Liver (tissue), 8 donors: ENCODE measurements at regions not wholly inside any gene's neighbourhood (a gene's known extent, or its start where the extent isn't known, plus 50 kb on each side); places are given as distances from the start of the nearest gene placed in this dataset.

Source experiments
- DNase-seq: peaks from one replicate; pipeline ENCODE4 v3.0.0-alpha.2; 2017; ENCODE audit warnings: low spot score
- H3K27ac ChIP-seq, 2 donors: one replicate each; pipeline ENCODE4 v1.7.0; 2013; ENCODE audit warnings: inconsistent platforms in 2 of 2, low read length in 2 of 2, control low read depth in 1 of 2, low read depth in 1 of 2, mild to moderate bottlenecking in 1 of 2
- H3K27me3 ChIP-seq, 4 donors: one replicate each; pipeline versions ENCODE4 v1.6.1 to v1.7.0; 2013; ENCODE audit warnings: low read length in 3 of 4, inconsistent platforms in 1 of 4, mild to moderate bottlenecking in 1 of 4, moderate library complexity in 1 of 4; ENCODE audit not compliant: control insufficient read depth in 4 of 4, insufficient read depth in 4 of 4
- H3K36me3 ChIP-seq, 4 donors: one replicate each; pipeline versions ENCODE4 v1.6.1 to v1.7.0; 2013; ENCODE audit warnings: low read length in 3 of 4, mild to moderate bottlenecking in 3 of 4, low read depth in 1 of 4, moderate library complexity in 1 of 4; ENCODE audit not compliant: control insufficient read depth in 4 of 4, insufficient read depth in 3 of 4
- H3K4me1 ChIP-seq, 4 donors: one replicate each; pipeline versions ENCODE4 v1.6.1 to v1.7.0; 2013; ENCODE audit warnings: low read length in 3 of 4, mild to moderate bottlenecking in 3 of 4, moderate library complexity in 1 of 4; ENCODE audit not compliant: control insufficient read depth in 4 of 4, insufficient read depth in 4 of 4
- H3K4me3 ChIP-seq, 3 donors: one replicate each; pipeline versions ENCODE4 v1.6.1 to v1.7.0; 2013; ENCODE audit warnings: low read length in 3 of 3, control low read depth in 1 of 3, low read depth in 1 of 3, mild to moderate bottlenecking in 1 of 3
- H3K9ac ChIP-seq, 2 donors: one replicate each; pipeline ENCODE4 v1.7.0; 2013; ENCODE audit warnings: low read length in 2 of 2, mild to moderate bottlenecking in 2 of 2, moderate library complexity in 2 of 2, control low read depth in 1 of 2, low read depth in 1 of 2
- H3K9me3 ChIP-seq, 4 donors: one replicate each; pipeline versions ENCODE4 v1.6.1 to v1.7.0; 2013; ENCODE audit warnings: low read length in 3 of 4; ENCODE audit not compliant: control insufficient read depth in 4 of 4
- ATF3 ChIP-seq: IDR thresholded peaks from 2 replicates; pipeline ENCODE4 v1.6.1; 2016; ENCODE audit warnings: antibody characterized with exemption
- CTCF ChIP-seq: fragments of 150-350 bp; IDR thresholded peaks from 2 replicates; pipeline ENCODE4 v1.5.1; 2017; ENCODE audit warnings: improper control_type of control experiment, low read depth, low read length; ENCODE audit not compliant: missing input control
- EGR1 ChIP-seq, 2 donors: IDR thresholded peaks; 2 replicates each; pipeline ENCODE4 v1.6.1; 2016 to 2018; ENCODE audit warnings: antibody characterized with exemption in 2 of 2, low read depth in 2 of 2
- FOXA1 ChIP-seq: IDR thresholded peaks from 2 replicates; pipeline ENCODE4 v1.6.1; 2016; ENCODE audit warnings: antibody characterized with exemption
- FOXA2 ChIP-seq: IDR thresholded peaks from 2 replicates; pipeline ENCODE4 v1.6.1; 2016; ENCODE audit warnings: antibody characterized with exemption
- GABPA ChIP-seq, 2 donors: IDR thresholded peaks in 1 of 2; conservative IDR thresholded peaks in 1 of 2; 2 replicates each; pipeline ENCODE4 v1.6.1; 2016; ENCODE audit warnings: antibody characterized with exemption in 2 of 2, mild to moderate bottlenecking in 1 of 2, moderate library complexity in 1 of 2
- HNF4A ChIP-seq, 2 donors: conservative IDR thresholded peaks; 2 replicates each; pipeline ENCODE4 v1.6.1; 2016; ENCODE audit warnings: antibody characterized with exemption in 2 of 2, mild to moderate bottlenecking in 2 of 2
- HNF4G ChIP-seq: IDR thresholded peaks from 2 replicates; pipeline ENCODE4 v1.6.1; 2016; ENCODE audit warnings: antibody characterized with exemption
- JUND ChIP-seq, 2 donors: IDR thresholded peaks; 2 replicates each; pipeline ENCODE4 v1.6.1; 2016; ENCODE audit warnings: antibody characterized with exemption in 2 of 2
- MAX ChIP-seq: IDR thresholded peaks from 2 replicates; pipeline ENCODE4 v1.6.1; 2016; ENCODE audit warnings: antibody characterized with exemption
- NR2F2 ChIP-seq: IDR thresholded peaks from 2 replicates; pipeline ENCODE4 v1.6.1; 2016; ENCODE audit warnings: antibody characterized with exemption
- RAD21 ChIP-seq, 2 donors: IDR thresholded peaks; 2 replicates each; pipeline ENCODE4 v1.6.1; 2016; ENCODE audit warnings: antibody characterized with exemption in 2 of 2, mild to moderate bottlenecking in 2 of 2
- REST ChIP-seq: IDR thresholded peaks from 2 replicates; pipeline ENCODE4 v1.6.1; 2016; ENCODE audit warnings: antibody characterized with exemption, mild to moderate bottlenecking
- RXRA ChIP-seq, 2 donors: IDR thresholded peaks; 2 replicates each; pipeline ENCODE4 v1.6.1; 2017 to 2018; ENCODE audit warnings: antibody characterized with exemption in 2 of 2, mild to moderate bottlenecking in 1 of 2
- SP1 ChIP-seq: IDR thresholded peaks from 2 replicates; pipeline ENCODE4 v1.6.1; 2018; ENCODE audit warnings: antibody characterized with exemption, mild to moderate bottlenecking
- TAF1 ChIP-seq: conservative IDR thresholded peaks from 2 replicates; pipeline ENCODE4 v1.6.1; 2016; ENCODE audit warnings: antibody characterized with exemption, mild to moderate bottlenecking
- YY1 ChIP-seq: IDR thresholded peaks from 2 replicates; pipeline ENCODE4 v1.6.1; 2016; ENCODE audit warnings: antibody characterized with exemption, mild to moderate bottlenecking
- ZBTB33 ChIP-seq: IDR thresholded peaks from 2 replicates; pipeline ENCODE4 v1.6.1; 2016; ENCODE audit warnings: antibody characterized with exemption
- WGBS: extraction: QIAGEN DNeasy Blood & Tissue Kit; methylation state at CpG from one replicate; pipeline ENCODE4 v1.1.7; 2013; 5-methylcytosine and 5-hydroxymethylcytosine counted together
- donor health status: healthy.
- donor health status: healthy.
- donor health status: healthy.
- donor health status: healthy.
- donor health status: healthy.

- H3K4me1 ChIP-seq: no peaks in the 10 kb centered on the region
- 82% methylated on average over 16 of the region's 16 CpGs for WGBS
- no peak for DNase-seq
- no peaks in the 10 kb centered on the region for H3K27me3 ChIP-seq
- H3K27ac ChIP-seq: no peak overlapping the region
- no peaks in the 10 kb centered on the region for H3K36me3 ChIP-seq
- TF ChIP-seq EGR1 (IDR thresholded peaks at IDR 0.05; ENCODE audit: low read depth in 2 of 2) (no peak), YY1 (no peak), FOXA1 (no peak), HNF4A (conservative IDR thresholded peaks at IDR 0.05) (no peak), NR2F2 (no peak), REST (no peak), FOXA2 (no peak), GABPA (IDR thresholded peaks at IDR 0.05 in 1 of 2, conservative IDR thresholded peaks at IDR 0.05 in 1 of 2) (no peak)
- H3K9me3 ChIP-seq: no peaks in the 10 kb centered on the region
- no peak overlapping the region for H3K4me3 ChIP-seq
- no peak overlapping the region for H3K9ac ChIP-seq
These were observed 176.7 kb downstream of the NRP2 start for GRCh38 chr2:205858881-205859441.

- TF ChIP-seq FOXA1 (no peak), TAF1 (no peak), MAX (no peak), RAD21 (IDR thresholded peaks at IDR 0.05) (no peak), HNF4A (conservative IDR thresholded peaks at IDR 0.05) (no peak), EGR1 (IDR thresholded peaks at IDR 0.05; ENCODE audit: low read depth in 2 of 2) (no peak), FOXA2 (no peak), HNF4G (no peak), ATF3 (no peak), NR2F2 (no peak), GABPA (IDR thresholded peaks at IDR 0.05 in 1 of 2, conservative IDR thresholded peaks at IDR 0.05 in 1 of 2) (no peak), YY1 (no peak), JUND (IDR thresholded peaks at IDR 0.05) (no peak), CTCF (no peak), REST (no peak), SP1 (no peak), RXRA (IDR thresholded peaks at IDR 0.05) (no peak), ZBTB33 (no peak)
These were observed 176.0 kb downstream of the NRP2 start for GRCh38 chr2:205858275-205858674.

More at GRCh38 chr2:205858275-205858674, 176.0 kb downstream of the NRP2 start:
- no peak overlapping the region for H3K27ac ChIP-seq
- H3K4me1 ChIP-seq: no peaks in the 10 kb centered on the region
- H3K27me3 ChIP-seq: no peaks in the 10 kb centered on the region
- WGBS: 90% methylated on average over 3 of the region's 3 CpGs
- DNase-seq: no peak
- no peaks in the 10 kb centered on the region for H3K36me3 ChIP-seq
- no peaks in the 10 kb centered on the region for H3K9me3 ChIP-seq
- H3K4me3 ChIP-seq: no peak overlapping the region
- no peak overlapping the region for H3K9ac ChIP-seq
